ENCODE measurements at regions not wholly inside any gene's neighbourhood (a gene's known extent, or its start where the extent isn't known, plus 50 kb on each side); places are given as distances from the start of the nearest gene placed in this dataset.
"Not testable (repeated sequence)": the region's sequence is repeated elsewhere in the genome, so short reads cannot be mapped to it uniquely, and the experiment has no call there.

DNA sequence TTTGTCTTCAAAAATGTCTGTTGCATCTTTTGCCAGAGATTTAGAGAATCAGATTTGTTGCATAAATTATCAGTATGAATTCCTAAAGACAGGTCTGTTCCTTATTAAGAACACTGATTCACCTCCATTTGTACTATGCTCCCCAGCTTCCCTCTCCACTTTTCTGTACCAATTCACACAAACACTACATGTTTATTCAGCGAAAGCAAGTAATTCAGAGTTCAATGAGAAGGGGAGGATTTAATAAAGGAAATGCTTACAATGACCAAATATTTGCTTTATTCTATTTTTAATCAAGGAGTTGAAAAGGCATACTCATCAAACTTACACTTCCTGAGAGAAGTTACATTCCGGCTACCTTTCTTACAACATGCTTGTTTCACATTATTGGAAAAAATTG is 135.5 kb downstream of the NBPF8 start:
- not testable (repeated sequence) for DNase-seq (ENCODE audit: low read depth in 2 of 2)

DNA sequence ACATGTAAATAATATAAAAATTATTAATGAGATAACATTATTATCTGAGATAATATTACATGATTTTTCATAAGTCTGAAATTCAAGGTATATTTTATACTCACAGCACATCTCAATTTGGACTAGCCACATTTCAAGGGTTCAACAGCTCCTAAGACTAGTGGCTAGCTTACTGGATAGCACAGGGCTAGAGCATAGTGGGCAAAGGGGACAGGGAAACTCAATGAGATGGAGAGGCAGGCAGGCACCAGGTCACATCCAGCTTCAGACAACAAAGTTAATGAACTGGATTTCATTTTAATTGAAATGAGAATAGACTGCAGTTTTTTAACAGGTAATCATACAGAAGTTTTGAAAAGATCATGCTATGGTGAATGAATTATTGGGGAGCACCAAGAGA is 137.4 kb downstream of the NBPF8 start:
- DNase-seq (ENCODE audit: low read depth in 2 of 2) = not testable (repeated sequence)

GRCh38 chr1:120557605-120558302 is 142.9 kb downstream of the NBPF8 start:
- DNase-seq (ENCODE audit: low read depth in 2 of 2) = peak; percentile 2 to 25

- peak; percentile 48 to 67 for DNase-seq (ENCODE audit: low read depth in 2 of 2)
Measured at GRCh38 chr1:120558303-120559060, 143.6 kb downstream of the NBPF8 start.

DNA sequence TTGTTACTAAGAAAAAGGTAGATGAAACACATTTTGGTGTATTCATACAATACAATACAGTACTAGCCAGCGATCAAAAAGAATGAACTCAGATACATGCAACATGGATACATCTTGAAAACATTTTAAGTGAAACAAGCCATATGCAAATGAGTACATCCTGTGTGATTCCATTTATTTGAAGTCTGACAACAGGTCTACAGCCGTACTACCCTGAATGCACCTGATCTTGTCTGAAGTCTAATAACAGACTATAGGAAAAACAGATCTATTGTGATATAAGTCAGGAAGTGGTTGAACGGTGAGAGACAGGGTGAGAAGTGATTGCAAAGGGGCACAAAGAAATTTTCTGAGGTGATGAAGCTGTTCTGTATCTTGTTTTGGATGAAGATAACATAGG is 146.9 kb downstream of the NBPF8 start:
- not testable (repeated sequence) for DNase-seq (ENCODE audit: low read depth in 2 of 2)

DNA sequence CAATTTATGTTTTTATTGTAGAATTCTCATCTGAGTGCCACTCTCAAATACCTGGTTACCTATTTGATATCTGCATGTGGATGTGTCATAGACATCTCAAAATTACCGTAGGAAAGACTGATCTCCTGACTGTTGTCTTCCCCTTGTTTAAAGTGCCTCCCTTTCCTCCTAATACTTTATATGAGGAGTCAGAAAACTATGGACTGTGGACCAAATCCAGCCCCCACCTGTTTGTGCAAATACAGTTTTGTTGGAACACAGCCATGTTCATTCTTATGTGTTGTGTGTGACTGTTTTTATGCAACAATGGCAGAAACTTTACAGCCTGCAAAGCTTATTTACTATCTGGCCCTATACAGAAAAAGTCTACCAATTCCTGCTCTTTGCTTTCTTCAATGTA is 150.6 kb downstream of the NBPF8 start:
- DNase-seq (ENCODE audit: low read depth in 2 of 2) = not testable (repeated sequence)

GRCh38 chr1:120567620-120568019 is 152.8 kb downstream of the NBPF8 start:
- not testable (repeated sequence) for DNase-seq (ENCODE audit: low read depth in 2 of 2)

- not testable (repeated sequence) for DNase-seq (ENCODE audit: low read depth in 2 of 2)
Measured at GRCh38 chr1:120575201-120575600, 148.5 kb upstream of the NBPF26 start.

GRCh38 chr1:120582135-120582534 is 141.6 kb upstream of the NBPF26 start:
- not testable (repeated sequence) for DNase-seq (ENCODE audit: low read depth in 2 of 2)

- DNase-seq (ENCODE audit: low read depth in 2 of 2) = not testable (repeated sequence)
Measured at GRCh38 chr1:120586053-120586452, 137.7 kb upstream of the NBPF26 start.

DNA sequence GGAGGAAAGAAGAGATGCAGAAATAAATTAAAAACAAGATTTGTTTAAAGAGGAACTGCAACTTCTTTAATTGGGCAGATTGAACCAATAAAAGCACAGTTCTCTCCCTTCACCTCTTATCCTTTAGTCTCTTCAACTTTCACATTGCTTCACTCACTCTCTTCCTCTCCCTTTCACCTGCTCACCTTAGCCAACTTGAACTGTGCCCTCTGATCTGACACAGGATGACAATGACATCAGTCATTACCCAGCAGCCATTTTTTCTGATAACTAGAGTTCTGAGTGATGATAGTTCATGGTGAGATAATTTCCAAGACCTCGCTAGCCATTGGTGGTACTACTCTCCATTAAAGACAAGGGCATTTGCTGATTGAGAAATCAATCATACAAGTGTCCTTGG is 134.9 kb upstream of the NBPF26 start:
- not testable (repeated sequence) for DNase-seq (ENCODE audit: low read depth in 2 of 2)

DNA sequence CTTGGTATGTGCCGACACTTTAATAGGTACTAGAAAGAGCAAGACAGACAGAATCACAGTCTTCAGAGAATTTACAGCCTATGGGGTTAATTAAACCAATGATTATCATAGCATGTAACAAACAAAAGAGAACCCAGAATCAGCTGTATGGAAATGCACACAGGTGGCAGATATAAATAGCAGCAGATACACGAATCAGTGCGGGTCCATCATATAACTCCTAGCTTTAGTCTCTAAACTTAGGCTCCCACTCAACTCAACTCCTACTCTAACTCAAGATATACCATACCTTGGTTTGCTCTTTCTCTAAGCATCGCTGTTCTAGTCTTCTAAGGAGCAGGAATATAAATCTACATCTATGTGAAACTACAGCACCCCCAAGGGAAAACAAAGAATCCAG is 132.0 kb upstream of the NBPF26 start:
- DNase-seq (ENCODE audit: low read depth in 2 of 2) = not testable (repeated sequence)

GRCh38 chr1:120592943-120593342 is 130.8 kb upstream of the NBPF26 start:
- not testable (repeated sequence) for DNase-seq (ENCODE audit: low read depth in 2 of 2)

- not testable (repeated sequence) for DNase-seq (ENCODE audit: low read depth in 2 of 2)
Measured at GRCh38 chr1:120593648-120594047, 130.1 kb upstream of the NBPF26 start.

DNA sequence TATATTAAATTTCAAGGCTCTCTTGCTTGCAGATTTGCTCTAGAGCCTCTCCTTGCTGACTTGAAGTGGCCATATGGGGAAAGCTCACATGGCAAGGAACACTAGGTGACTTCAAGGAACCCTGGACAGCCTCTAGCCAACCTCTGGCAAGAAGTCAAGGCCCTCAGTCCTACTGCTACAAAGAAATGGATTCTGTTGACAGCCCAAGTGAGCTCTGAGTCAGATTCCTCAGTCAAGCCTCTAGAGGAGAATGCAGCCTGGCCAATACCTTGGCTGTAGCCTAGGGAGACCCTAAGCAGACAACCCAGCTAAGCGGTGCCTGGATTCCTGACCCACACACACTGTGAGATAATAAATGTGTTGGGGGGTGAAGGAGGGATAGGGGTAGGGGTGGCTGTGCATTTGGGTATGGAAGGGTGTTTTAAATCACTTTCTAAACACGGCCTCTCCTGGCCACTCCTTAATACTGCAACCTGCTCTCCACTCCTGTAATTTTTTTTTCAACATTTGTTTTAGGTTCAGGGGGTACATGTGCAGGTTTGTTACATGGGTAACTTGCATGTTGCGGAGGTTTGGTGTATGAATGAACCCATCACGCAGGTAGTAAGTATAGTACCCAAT is 125.3 kb upstream of the NBPF26 start:
- DNase-seq (ENCODE audit: low read depth in 2 of 2) = not testable (repeated sequence)

DNA sequence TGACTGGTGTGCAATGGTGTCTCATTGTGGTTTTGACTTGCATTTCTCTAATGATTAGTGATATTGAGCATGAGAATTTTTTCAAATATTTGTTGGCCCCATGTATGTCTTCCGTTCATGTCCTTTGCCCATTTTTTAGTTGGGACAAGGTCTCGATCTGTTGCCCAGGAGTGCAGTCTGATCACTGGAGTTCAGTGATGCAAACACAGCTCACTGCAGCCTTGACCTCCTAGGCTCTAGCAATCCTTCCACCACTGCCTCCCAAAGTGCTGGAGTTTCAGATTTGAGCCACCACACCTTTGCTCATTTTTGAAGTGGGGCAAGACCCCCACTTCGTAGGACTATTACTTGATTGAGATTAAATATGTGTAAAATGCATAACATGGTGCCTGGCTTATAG is 124.2 kb upstream of the NBPF26 start:
- DNase-seq (ENCODE audit: low read depth in 2 of 2) = not testable (repeated sequence)

GRCh38 chr1:120600442-120601041 is 123.2 kb upstream of the NBPF26 start:
- not testable (repeated sequence) for DNase-seq (ENCODE audit: low read depth in 2 of 2)

DNA sequence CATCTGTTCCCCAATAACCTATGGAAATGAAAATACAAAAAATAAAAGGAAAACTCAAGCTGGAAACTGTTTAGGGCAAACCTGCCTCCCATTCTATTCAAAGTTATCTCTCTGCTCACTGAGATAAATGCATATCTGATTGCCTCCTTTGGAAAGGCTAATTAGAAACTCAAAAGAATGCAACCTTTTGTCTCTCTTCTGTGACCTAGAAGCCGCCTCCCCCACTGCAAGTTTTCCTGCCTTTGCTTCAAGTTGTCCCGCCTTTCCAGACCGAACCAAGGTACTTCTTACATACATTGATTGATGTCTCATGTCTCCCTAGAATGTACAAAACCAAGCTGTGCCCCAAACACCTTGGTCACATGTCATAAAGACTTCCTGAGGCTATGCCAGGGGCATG is 115.9 kb upstream of the NBPF26 start:
- DNase-seq (ENCODE audit: low read depth in 2 of 2) = not testable (repeated sequence)

DNA sequence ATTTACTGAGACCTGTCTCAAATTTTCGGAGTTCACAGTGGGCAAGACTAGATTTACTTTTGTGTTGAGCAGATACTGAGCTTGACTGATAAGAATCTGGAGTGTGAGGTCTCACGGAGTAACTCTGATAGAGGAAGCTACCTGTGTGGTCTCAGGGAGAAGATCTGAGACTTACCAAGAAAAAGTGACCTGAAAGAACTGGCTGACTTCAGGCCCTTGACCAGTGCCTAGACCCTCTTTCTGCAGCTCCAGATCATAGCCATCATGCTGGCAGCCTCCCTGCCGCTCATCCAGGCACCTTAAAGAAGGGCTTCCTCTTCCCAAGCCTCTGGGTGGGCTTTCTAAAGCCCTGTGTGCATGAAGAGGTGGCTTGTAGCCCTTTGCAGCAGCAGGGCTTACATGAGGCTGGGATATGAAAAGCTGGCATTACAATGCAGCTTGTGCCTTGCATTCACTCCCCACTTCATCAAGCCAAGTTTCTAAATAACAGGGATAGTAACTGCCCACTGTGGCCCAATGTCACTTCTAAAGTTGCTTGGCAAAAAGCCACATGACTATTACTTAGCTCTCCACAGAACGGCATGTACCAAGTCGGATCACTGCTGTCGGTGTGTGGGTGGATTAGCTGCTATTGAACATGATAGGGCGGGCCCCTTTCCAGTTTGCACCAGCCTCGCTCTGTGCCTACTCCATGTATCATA is 115.3 kb upstream of the NBPF26 start:
- not testable (repeated sequence) for DNase-seq (ENCODE audit: low read depth in 2 of 2)

- DNase-seq (ENCODE audit: low read depth in 2 of 2) = not testable (repeated sequence)
Measured at GRCh38 chr1:120609015-120609573, 114.7 kb upstream of the NBPF26 start.

DNA sequence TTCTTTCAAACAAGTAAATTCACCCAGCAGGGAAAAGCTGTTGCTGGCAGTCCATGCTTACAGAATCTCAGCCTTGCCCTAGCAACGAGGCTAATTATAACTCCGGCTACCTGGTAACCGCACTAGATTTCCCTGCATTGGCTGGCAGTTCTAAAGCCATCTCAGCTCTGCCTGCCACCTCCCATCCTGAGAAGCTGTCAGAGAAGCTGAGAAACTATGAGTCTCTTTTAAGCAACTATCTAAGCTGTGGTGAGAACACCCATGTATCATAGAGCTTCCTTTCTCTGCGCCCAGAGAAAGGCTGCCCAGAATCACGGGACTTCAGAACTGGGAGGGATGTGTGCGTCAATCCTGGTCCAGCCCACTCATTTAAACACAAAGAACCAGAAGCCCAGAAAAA is 113.9 kb upstream of the NBPF26 start:
- not testable (repeated sequence) for DNase-seq (ENCODE audit: low read depth in 2 of 2)
